NCI-H2196 treated with DMSO at 0.1 percent for 48 hours (cell line): ENCODE measurements at regions not wholly inside any gene's neighbourhood (a gene's known extent, or its start where the extent isn't known, plus 50 kb on each side); places are given as distances from the start of the nearest gene placed in this dataset.

Experiments used
- DNase-seq: peaks from one replicate; lab custom pipeline; 2025; ENCODE audit not compliant: unreplicated experiment; lab: John Stamatoyannopoulos, UW

GRCh38 chr18:42261731-42262130 is 306.7 kb downstream of the PIK3C3 start:
- no peak for DNase-seq

DNA sequence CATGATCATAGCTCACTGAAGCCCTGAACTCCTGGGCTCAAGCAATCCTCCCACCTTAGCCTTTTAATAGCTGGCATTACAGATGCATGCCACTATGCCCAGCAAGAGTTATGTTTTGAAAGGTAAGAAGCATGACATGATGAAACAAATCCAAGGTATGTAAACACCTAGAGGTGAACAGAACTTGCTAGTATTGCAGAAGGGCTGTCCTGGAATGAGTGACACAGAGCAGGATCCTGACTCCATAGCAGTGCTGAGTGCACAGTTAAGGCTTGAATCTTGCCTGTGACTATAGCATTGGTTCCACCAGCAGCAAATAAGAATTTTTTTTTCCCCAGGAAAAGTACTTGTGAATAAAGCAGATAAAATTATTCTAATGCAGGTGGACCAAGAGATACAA is 309.5 kb downstream of the PIK3C3 start:
- no peak for DNase-seq

DNA sequence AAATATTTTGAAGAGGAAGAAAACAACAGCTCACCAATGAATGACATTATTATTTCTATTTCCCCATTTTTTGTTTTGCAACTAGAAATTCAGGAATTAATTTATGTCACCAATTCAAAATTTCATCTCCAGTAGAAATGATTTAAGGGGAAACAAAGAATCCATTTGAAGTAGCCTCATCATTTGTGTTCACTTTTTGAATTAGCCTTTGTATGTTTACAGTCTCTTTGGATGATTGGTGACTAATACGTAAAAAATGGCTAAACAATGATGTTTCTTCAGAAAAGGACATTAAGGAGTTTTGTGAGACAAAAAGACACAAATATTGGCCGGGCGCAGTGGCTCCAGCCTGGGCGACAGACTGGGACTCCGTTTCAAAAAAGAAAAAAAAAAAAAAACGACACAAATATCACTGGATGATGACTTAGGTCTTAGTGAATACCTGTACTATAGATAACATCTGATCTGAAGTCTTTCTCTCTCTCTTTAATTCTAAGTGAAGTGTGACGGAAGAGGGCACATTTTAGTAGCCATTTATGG is 313.2 kb downstream of the PIK3C3 start:
- no peak for DNase-seq

GRCh38 chr18:42268798-42269197 is 313.8 kb downstream of the PIK3C3 start:
- DNase-seq: no peak

GRCh38 chr18:42271647-42272414 is 316.8 kb downstream of the PIK3C3 start:
- no peak for DNase-seq

GRCh38 chr18:42274488-42275137 is 319.6 kb downstream of the PIK3C3 start:
- no peak for DNase-seq

GRCh38 chr18:42275138-42275535 is 320.1 kb downstream of the PIK3C3 start:
- no peak for DNase-seq

- no peak for DNase-seq
Observed at GRCh38 chr18:42275949-42276730, 321.1 kb downstream of the PIK3C3 start.

DNA sequence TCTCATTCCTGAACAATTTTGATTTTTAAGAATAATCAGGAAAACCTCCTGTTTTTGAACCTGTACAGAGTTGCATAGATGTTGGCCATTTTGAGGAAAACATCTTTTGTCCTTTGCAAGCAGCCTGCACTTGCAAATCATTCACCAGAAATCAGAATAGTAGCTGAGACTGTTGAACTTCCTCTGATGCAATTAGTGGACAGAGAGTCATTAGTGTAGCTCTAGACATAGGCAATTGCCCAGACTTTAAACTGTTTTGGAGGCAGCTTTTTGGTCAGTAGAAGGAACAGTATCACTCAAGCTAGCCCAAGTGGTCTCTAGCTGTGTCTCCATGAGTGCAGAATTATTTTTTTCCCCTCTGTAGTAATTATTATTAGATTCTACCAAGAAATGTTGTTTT is 326.1 kb downstream of the PIK3C3 start:
- no peak for DNase-seq

- DNase-seq: no peak
Observed at GRCh38 chr18:42281851-42282250, 326.8 kb downstream of the PIK3C3 start.

- no peak for DNase-seq
Observed at GRCh38 chr18:42287047-42287446, 332.0 kb downstream of the PIK3C3 start.

DNA sequence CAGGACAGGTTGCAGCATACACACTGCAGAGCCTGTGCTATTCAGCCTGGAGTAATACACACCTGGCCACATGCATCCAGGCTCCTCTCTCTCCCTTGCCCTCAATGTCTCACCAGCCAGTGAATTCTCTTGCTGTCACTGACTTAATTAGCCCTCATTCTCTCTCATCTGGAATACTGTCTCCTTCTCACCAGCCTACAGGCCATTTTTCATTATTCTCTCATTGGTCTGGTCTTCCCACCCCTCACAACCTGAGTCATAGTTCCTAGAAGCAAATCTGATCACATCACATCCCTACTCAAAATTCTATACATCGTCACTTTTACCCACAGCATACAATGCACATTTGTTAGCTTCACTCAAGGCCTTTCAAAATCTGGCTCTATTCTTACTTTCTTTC is 333.1 kb downstream of the PIK3C3 start:
- DNase-seq: no peak

DNA sequence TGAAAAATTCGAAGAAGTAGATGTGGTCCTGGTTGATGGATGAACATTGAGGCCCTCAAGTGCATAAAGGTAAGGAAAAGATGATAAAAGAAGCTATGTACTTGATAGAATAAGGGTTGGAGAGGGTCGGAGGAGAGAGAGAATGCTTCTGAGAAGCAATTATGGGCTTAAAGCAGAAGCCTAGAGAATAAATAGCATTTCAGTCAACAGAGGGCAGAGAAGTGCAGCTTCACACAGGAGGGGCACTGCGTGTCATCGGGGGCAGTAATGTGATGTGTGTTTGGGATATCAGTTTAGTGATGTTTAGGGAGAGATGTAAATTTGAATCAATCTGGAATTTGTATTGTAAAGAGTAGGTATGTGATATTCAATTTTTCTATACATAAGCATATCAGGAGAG is 334.5 kb downstream of the PIK3C3 start:
- no peak for DNase-seq

GRCh38 chr18:42290318-42291307 is 335.6 kb downstream of the PIK3C3 start:
- no peak for DNase-seq

DNA sequence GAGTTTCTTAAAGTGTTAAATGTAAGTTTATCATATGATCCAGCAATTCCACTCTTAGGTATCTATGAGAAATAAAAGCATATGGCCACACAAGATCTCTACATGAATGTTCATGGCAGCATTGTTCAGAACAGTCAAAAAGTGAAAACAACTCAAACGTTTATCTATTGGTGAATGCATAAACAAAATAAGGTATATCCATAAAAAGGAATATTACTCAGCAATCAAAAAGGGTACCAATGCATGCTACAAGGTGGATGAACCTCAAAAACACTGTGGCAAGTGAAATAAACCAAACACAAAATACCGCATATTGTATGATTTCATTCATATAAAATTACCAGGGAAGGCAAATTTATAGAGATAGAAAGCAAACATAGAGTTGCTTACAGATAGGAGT is 337.6 kb downstream of the PIK3C3 start:
- no peak for DNase-seq

DNA sequence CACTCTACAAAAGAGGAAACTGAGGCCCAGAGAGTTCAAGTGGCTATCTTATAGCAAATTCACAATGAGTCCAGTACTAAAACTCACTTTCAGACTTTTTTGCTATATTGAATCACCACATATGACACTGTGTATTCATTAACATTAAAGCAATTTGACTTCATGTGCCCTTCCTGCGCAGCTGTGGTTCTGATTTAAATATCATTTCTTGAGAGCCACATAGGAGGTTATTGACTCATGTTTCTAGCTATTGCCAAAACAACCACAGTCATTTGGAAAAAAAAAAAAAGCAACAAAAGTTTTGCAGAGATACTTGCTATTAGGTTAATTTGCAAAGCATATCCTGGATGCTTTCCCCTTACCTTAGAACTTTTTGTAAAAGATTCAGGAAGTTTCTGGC is 341.2 kb downstream of the PIK3C3 start:
- DNase-seq: no peak

DNA sequence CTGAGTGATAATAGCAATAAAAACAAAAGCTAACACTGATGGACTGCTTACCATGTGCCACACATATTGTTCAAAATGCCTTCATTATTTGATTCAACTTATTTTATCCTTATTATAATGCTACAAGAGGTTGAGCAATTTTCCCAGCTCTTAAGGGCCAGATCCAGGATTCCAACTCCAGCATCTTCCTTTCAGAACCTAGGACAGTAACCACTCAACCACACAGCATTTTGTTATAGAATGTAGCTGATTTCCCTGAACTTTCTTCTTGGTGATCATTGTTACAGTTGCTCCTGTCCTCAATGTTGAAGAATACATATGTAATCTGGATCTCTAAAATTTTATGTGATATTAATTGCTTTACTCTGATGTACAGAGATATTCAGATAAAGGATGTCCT is 341.7 kb downstream of the PIK3C3 start:
- DNase-seq: no peak

DNA sequence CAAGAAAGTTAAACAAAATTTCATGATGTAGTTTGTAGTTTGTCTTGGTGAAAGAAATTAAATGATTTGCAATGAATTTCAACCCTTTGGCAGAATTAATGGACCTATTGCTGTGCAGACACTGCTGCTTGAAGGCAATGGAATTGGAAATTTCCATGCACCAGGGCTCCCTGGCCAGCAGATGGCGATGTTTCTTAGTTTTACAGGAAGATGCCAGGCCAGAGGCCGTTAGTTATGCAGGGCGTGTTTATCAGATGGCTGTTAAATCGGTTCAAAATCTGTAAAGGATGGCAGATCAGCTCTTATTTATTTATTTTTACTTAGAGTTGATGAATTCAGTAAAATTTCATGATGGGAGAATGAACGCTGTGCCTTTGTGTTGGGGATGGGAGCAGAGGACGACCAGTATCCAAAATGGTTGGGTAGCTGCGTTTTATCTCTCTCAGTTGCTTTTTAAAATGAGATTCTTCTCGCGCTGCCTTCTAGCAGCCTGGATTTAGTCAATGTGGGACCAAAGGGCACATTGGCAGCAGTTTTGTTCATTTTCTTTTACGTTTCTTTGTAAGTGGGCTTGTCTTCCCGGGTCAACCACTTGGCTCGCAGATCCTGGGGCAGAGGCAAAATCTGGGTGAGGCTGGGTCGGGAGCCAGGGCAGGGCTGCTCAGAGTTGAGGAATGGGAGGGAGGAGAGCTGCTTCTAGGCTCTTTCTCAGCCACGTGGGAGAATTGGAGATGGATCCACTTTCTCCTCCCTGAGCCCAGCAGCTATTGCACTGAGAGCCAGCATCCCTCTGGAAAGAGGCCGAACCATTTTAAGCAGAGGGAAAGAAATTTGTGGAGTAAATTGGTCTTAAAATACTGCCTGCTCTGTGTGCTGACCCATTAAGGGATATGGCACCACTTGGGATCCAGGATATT is 344.0 kb downstream of the PIK3C3 start:
- DNase-seq: peak; percentile 66

DNA sequence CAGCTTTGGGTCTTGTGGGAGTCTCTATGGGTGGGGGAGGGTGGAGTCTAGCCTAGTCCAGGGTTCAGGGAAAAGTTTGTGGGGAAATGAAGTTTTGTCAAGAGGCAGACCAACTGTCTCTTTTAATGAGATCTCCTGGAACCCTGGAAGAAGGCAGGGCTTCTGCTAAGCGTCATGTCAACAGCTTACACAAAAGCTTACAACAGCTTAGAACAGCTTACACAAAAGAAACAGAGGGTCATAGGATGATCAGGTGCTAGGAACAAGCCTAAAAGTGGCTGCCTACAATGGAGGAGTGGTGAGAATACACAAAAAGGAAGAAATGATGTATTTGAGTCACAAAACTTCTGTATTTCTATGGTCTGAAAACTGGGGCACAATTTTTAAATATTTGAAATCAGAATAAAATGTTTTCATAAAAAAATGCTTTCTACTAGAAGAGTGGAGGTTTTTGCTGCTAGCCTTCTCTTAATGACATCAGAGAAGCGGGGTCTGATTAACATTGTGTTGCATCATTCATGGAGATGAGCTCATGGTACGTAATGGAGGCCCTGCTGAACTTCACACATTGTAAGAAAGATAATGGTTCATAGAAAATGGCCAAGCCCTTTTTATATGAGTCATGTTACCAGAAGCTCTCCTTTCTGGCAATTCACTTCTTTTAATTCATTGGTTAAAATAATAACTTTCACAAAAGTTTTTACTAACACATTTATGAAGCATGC is 351.0 kb downstream of the PIK3C3 start:
- DNase-seq: no peak
